ENCODE measurements at regions not wholly inside any gene's neighbourhood (a gene's known extent, or its start where the extent isn't known, plus 50 kb on each side); places are given as distances from the start of the nearest gene placed in this dataset.

GRCh38 chr2:122535960-122536505 is 780.6 kb downstream of the TSN start:
- TF ChIP-seq, protein P1, sequence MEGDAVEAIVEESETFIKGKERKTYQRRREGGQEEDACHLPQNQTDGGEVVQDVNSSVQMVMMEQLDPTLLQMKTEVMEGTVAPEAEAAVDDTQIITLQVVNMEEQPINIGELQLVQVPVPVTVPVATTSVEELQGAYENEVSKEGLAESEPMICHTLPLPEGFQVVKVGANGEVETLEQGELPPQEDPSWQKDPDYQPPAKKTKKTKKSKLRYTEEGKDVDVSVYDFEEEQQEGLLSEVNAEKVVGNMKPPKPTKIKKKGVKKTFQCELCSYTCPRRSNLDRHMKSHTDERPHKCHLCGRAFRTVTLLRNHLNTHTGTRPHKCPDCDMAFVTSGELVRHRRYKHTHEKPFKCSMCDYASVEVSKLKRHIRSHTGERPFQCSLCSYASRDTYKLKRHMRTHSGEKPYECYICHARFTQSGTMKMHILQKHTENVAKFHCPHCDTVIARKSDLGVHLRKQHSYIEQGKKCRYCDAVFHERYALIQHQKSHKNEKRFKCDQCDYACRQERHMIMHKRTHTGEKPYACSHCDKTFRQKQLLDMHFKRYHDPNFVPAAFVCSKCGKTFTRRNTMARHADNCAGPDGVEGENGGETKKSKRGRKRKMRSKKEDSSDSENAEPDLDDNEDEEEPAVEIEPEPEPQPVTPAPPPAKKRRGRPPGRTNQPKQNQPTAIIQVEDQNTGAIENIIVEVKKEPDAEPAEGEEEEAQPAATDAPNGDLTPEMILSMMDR (IDR thresholded peaks at IDR 0.05; ENCODE audit: low read depth, low read length, poor library complexity, severe bottlenecking) = no peak
- no peak for TF ChIP-seq EZH2phosphoT487 (IDR thresholded peaks at IDR 0.05; ENCODE audit: borderline replicate concordance, low read length)
